NCI-H345 (cell line): ENCODE measurements at regions not wholly inside any gene's neighbourhood (a gene's known extent, or its start where the extent isn't known, plus 50 kb on each side); places are given as distances from the start of the nearest gene placed in this dataset.

Experiments used
- DNase-seq: peaks from one replicate; lab custom pipeline; 2025; lab: John Stamatoyannopoulos, UW

DNA sequence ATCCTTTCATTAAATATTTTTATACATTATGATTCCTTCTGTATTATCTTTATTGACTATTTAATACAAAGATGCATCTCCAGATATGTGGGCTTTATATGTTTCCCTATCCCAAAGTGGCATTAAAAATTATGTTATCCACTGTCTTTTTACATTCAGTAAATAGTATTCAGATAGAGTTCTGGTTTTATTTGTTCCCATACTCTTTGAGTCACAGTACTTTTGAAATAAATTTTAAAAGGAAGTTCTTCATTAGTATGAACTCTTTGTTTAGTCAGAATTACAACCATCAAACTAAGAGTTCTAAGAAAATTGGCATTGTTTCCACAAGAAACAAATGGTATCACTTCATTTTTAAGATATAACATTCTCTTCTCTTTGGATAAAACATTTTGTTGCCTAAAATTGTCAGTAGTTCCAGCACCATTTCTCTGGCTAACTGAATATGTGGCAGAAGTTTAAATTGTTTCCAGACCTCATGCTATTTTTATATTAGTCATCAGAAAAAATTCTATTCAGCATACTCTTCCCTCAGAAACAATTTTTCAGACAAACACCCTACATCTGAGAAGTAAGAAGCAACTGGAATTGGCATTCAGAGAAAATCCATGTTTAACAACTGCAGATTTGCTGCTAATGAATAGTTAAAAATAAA lies 88.5 kb upstream of the COL5A2 start:
- DNase-seq: no peak

DNA sequence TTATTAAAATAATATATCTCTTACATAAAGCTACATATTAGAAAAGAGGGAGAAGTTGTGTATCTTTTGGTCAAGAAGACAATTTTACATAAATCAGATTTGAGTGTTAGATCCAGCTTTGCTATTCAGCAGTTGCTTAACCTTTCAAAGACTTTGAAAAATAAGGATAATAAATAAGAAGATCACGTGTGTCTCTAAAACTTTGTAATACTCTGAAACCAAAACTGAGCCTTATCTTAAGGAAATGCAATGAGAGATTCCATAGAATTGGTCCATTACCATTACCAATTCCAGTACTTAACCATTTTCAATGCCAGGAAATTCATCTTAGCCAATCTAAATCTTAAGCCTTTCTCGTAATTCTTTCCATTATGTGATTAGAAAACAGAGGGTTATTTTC lies 89.2 kb upstream of the COL5A2 start:
- DNase-seq: no peak

DNA sequence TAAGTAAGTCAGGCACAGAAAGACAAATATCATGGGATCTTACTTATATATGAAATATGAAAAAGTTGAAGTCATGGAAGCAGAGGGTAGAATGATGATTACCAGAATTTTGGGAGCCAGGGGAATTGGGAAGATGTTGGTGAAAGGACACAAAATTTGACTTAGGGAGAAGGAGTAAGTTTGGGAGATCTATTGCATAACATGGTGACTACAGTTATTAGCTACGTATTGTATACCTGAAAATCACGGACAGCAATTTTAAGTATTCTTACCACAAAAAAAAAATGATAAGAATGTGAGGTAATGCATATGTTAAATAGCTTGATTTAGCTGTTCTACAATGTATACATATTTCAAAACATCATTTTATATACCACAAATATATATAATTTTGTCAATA lies 94.2 kb upstream of the COL5A2 start:
- DNase-seq: no peak

DNA sequence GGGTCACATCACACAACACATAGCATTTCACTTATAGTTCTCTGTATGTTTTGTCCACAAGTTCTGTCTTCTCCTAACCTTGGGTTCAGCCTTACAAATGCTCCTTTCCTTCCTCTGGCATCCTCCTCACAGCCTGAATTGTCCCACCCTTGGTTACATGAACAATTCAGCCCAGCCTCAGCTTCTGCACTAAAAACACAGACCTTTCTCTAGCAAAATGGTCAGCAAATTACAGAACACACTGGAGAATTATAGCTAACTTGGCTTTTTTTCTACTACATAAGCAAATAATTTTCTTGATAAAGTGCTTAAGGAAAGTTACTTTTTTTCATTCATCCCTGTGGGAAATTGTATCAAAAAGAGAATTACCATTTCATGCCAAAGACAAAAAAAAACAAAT lies 94.8 kb upstream of the COL5A2 start:
- DNase-seq: no peak

DNA sequence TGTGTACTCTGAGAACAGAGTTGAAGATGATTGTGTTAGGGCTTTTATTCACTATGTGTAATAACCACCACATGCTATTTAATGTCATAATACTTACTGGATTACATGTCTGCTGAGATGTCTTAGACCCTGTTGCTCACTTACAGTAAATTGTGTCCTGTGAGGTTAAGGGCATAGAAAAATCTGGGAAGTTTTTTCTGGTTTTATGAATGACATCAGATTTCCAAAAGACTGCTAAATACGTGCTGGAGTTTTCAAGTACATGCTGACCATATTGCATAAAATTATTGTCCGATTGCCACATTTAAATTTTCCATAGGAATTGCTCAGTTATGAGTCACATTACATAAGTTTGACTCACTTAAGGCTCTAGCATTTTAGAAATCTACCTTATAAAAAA lies 96.7 kb upstream of the COL5A2 start:
- no peak for DNase-seq

DNA sequence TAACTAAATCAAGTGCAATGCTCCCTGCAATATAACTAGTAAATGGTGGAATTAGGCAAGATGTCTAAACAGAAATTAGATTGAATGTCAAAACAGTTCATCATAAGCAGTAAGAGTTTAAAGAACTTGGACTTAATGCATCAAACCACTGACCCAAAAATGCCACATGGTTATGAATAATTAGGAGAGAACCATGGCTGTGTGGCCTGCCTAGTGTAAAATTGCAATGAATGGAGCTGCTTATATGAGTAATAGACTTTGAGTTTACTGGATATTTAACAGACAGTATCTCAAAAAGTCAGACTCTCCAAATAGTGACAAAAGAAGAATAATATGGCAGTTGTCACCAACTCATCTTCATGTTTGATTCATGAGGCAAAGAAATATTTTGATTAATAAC lies 101.6 kb upstream of the COL5A2 start:
- no peak for DNase-seq

DNA sequence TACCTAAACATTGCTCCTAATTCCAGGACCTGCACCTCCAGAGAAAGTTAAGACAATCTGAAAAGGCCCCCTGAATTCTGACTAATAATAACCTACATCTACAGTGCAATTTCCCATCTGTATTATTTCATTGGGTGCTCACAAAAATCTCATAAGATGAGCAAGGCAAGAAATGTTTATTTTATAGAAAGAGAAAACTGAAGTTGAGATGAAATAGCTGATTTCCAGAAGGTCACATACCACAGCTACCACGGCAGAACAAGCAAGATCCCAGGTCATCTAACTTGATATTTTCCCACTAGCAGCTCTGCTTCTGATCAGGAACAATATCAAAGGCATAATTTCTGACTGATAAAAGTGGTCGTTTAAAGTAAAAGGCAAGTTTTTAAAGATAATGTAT lies 105.8 kb upstream of the COL5A2 start:
- DNase-seq: no peak

DNA sequence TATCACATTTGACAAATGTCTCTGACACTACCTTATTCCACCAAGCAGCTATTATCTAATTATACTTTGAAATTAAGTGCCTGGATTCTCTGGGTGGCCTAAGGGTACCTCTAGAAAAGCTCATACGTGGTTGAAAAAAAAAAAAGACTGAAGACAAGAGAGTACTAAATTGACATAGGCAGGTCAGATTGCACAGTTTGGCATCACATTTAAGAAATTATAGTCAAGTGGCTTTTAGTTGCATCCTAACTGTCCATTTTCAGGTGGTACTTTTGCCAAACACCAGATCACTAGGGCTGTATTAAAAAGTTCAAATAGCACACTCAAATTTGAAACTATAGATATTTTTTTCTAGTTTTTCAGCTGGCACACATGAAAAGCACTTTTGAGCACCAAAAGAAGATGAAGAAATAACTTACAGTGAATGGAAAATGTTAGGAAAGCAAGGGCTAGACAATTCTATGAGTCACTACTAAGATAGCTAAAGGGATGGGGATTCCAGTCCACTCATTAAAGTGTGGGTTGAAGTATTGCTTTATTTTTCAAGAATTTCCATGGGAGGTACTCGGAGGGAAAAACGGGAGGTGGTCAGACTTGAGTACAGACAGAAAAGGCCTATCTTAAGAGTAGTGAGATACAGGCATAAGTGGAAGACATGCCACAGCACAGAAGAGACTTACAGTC lies 106.5 kb upstream of the COL5A2 start:
- no peak for DNase-seq

DNA sequence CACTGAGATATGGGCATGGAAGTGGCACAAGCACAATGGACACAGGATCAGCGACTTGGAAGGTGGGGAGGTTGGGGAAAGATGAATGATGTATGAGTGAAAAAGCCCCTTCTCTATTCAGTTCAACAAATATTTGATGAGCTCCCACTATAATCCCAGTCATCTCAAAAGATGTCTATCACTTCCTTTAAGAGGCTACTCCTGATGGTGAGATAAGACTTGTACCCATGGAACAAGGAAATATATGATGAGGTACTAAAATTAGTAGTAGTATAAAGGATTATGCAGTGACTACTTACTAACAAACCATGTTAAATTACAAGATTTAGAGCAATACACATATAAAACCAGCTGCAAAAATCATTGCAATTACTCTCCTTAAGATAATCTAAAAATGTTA lies 107.8 kb upstream of the COL5A2 start:
- DNase-seq: no peak

DNA sequence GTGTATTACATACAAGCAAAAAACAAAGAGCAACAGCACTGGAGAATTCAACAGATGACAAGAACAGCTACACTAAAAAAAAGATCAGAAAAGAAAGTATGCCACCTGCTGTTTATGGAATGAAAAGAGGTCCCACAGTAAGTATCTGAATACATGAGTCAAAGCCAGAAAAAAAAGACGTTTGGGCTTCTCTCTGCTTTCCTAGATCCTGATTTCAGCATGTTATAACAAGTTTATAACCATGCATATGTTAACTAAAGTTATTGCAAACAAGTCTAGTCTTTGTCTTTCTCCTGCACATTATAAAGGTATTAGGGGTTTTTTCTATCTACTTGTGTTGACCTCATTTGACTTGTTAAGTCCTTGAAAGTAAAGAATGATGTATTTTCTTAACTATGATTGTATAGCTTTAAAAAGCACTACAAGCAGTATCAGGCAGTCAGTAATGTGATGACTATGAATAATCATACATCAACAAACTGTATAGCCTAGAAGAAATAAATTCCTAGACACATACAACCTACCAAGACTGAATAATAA lies 108.5 kb upstream of the COL5A2 start:
- DNase-seq: peak; percentile 11

DNA sequence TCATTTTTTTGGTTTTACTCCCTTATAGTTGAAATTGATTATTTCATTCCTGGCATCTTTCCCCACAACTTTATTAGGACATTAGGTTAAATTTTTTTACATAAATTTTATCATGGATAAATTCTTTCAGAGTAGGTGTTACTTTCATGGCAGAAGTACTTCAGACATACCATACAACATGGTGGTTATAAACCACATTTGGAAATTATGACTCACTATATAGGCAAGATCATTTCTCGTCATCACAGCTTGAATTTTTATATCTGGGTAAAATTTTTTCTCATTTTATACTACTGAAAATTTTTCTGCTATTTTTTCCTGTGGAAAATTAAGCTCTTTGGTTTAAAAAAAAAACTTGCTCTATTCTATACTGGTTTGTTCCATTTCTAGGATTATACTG lies 111.9 kb upstream of the COL5A2 start:
- DNase-seq: no peak

DNA sequence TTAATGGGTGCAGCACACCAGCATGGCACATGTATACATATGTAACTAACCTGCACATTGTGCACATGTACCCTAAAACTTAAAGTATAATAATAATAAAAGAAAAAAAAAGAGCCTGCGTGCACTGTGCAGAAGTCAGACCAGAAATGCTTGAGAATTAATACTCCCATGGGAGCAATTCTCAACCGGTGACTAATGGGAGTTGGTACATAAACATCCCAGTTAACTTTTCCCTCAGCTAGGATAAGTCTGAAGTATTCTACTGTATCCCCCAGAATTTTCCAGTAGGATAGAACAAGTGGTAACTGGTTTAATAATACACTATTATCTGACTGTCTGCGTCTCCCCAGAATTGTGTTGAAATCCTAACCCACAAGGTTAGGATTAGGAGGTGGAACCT lies 113.6 kb upstream of the COL5A2 start:
- DNase-seq: no peak

DNA sequence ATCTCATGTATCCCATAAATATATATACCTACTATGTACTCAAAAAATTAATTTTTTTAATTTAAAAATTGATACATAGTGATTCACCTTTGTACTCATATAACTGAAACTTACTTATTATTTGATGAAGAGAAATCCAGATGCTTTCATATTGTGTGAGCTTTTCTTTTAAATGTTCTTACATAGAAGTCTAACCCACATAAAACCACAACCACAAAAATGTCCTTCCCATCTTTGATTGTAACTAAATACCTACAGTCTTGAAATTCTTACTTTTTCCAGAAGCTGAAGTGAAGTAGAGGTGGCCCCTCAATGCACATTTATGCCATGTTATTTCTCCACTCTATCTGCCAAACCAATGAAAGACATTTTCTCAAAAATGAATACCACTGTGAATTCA lies 117.9 kb upstream of the COL5A2 start:
- DNase-seq: no peak

DNA sequence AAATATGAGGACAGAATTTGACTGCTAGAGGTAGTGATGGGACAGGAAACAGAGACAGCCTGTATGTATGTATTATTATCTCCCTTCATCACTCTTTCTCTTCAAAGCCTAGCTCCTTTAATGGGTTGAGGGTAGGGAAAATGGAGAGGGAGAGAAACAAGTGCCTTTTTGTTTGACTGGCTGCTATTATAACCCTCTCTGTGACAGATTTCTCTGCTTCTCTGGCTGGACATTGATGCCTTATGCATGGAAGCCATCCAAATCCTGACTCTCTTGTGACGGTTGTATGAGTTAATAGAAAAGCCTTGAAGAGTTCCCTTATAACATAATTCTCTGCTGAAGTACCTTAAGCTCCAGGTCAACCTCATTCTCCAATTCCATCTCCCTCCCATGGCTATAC lies 118.5 kb upstream of the COL5A2 start:
- no peak for DNase-seq

DNA sequence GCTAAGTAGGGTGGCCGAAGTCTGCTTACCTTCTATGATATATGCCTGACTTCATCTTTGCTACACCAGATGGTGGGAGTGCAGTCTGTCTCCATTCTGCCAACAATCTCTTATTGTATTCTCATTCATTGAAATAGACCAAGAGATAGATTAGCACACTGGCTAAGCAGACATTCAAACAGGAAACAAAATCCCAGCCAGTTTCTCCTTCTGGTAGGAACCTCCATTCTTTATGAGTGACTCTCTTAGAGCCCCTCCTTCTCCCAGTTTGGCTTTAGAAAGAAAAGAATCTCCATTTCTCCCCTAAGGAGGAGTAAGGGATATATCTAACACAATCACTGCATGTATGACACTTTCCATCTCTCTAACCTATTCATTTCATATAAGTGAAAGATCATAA lies 118.9 kb upstream of the COL5A2 start:
- no peak for DNase-seq

DNA sequence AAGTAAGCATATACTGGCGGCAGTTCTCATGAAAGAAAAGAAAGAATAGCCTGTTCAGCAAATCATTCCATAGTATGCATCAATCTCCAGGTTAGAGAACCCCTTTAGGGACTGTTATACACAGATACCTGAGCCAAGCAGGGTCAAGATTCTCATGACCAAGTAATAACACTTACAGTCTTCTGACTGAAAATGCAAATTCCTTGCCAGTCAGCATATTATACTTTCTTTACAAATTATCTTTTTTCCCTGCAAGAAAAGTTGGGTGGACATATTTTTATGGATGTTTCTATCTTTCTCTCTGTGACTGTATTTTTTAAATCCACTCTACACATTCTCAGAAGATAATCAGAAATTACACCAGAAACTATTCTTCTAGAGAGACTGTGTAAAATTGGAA lies 120.4 kb upstream of the COL5A2 start:
- DNase-seq: no peak

DNA sequence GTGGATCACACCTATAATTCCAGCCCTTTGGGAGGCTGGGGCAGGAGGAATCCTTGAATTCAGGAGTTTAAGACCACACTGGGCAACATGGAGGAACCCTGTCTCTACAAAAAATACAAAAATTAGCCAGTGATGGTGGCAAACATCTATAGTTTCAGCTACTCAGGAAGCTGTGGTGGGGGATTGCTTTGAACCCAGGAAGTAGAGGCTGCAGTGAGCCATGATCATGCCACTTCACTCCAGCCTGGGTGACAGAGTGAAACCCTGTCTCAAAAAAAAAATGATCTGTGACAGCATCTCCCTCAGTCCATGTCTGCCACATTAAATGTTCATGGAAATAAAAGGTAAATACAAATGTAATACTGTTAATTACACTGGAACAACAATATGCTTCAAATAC lies 121.4 kb upstream of the COL5A2 start:
- no peak for DNase-seq

DNA sequence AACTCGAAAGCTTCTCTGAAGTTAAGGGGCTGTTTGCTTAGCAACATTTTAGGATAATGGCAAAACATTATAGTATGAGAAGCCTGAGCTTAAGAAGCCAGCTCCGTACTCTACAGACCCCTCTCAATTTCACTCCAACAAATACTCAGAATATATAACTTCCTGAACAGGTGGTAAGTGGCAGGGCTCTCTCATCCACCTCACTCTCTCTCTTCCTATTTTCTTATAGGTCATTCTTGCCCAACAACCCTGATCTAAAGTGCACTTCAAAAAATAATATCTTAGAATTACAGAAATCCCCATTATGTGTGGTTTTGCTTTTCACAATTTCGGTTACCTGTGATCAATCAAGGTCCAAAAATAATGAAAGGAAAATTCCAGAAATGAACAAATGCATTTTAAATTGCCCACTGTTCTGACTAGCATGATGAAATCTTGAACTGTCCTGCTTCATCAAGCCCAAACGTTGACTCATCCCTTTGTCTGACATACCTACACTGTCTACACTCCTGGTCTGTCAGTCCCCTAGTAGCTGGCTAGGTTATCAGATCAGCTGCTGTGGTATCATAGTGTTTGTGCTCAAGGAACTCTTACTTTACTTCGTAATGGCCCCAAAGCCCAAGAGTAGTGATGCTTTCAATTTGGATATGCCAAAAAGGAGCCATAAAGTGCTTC lies 122.8 kb upstream of the COL5A2 start:
- DNase-seq: no peak

DNA sequence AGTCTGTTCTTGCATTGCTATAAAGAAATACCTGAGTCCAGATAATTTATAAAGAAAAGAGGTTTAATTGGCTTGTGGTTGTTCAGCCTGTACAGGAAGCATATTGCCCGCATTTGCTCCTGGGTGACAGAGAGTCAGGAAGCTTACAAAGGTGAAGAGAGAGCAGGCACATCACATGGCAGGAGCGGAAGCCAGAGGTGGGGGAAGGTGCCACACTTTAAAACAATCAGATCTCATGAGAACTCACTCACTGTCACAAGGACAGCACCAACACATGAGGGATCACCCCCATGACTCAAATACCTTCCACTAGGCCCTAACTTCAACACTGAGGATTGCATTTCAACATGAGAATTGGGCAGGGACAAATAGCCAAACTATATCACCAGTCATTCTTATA lies 124.8 kb upstream of the COL5A2 start:
- DNase-seq: no peak

DNA sequence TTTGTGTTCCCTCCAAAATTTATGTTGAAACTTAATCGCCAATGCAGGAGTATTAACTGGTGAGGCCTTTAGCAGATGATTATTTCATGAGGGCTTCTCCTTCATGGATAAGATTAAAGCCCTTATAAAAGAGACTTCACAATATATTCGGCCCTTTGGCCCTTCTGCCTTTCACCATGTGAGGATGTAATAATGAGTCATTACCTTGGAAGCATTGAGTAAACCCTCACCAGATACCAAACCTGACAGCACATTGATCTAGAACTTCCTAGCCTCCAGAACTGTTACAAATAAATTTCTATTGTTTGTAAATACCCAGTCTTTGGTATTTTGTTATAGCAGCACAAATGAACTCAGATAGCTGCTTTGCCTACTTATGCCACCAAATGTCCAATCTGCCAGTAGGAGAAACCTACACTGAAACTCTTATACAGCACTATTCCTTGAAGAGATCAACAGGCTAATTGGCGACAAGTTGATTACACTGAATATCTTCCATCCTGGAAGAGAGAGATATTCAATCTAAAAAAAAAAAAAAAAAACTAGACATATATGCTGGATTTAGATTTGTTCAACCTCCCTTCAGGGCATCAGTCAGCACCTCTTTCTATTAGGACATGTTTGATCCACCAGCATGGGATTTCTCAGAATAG lies 125.9 kb upstream of the COL5A2 start:
- DNase-seq: no peak

DNA sequence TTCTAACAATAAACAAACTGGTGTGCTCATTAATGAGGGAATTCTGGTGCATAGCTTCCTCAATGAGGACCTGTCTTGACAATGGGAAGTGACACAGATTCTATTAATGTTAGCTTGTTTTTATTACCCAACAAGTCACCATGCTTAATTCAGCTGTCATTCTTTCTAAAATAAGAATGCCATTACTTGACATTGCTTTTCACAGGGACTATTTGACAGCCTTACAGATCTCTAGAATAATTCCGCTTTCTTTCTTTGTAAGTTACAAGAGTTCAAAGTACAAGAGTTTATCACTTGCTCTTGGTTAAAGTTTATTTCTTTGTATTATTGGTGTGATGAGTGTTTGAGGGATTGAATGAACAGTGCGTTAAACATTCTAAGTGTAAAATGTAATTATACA lies 127.0 kb upstream of the COL5A2 start:
- no peak for DNase-seq

DNA sequence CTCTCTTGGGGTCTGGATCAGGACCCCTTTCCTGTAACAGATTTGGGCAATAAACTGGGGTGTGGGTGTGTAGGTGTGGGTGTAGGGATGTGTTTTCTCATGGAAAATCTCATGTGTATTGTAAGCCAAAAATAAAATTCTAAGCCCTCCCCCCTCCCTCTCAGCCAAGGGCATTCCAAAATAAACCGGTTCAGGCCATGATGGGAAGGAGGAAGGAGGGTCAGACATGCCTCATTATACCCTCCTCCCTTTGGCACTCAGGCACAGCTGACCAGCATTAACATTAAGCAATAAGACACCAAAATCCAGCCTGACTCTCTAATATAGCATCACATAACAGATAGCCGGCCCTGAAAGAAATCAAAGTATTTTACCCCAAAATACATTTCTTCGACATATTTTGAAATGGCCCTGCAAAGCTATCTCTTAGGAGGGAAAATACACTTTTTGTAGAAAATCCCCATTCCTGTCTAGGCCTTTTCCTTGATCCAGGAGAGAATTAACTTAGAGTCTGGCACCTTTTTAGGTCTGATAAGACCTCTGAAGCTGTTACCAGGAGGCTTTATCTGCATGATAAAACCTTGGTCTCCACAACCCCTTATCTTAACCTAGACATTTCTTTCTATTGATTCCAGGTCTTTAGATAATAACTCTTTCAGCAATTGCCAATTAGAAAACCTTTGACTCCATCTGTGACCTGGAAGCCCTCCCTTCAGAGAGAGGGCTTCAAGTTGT lies 128.7 kb upstream of the COL5A2 start:
- DNase-seq: no peak
